SU-DHL-6 (cell line): ENCODE measurements at regions not wholly inside any gene's neighbourhood (a gene's known extent, or its start where the extent isn't known, plus 50 kb on each side); places are given as distances from the start of the nearest gene placed in this dataset.

Source experiments
- H2AFZ ChIP-seq: fragments of 200-600 bp; sonication (generic); 2 replicates; pipeline ENCODE4 v1.6.1; 2014; ENCODE audit warnings: low read depth, mild to moderate bottlenecking, moderate library complexity, mixed read lengths, antibody characterized with exemption, low read length; ENCODE audit not compliant: severe bottlenecking
- H3F3A ChIP-seq: fragments of 200-600 bp; shearing (Covaris generic); 2 replicates; pipeline ENCODE4 v1.6.0; 2016; ENCODE audit warnings: antibody characterized with exemption, mild to moderate bottlenecking; ENCODE audit not compliant: insufficient read depth
- H3K27ac ChIP-seq: fragments of 200-600 bp; sonication (generic); 2 replicates; pipeline ENCODE4 v1.5.1; 2016; ENCODE audit warnings: low read depth, mild to moderate bottlenecking, low read length, moderate library complexity, mixed read lengths
- H3K27me3 ChIP-seq: fragments of 200-600 bp; sonication (generic), shearing (Covaris generic); 2 replicates; pipeline ENCODE4 v1.6.0; 2014; ENCODE audit warnings: mild to moderate bottlenecking, low read length
- H3K36me3 ChIP-seq: fragments of 200-600 bp; sonication (generic); 2 replicates; pipeline ENCODE4 v1.6.1; 2014; ENCODE audit warnings: mild to moderate bottlenecking, low read length, mixed read lengths
- H3K4me2 ChIP-seq: fragments of 300-600, 200-600 bp; shearing (Covaris generic), sonication (generic); 2 replicates; pipeline ENCODE4 v1.6.0; 2014; ENCODE audit warnings: low read length, low read depth, mild to moderate bottlenecking; ENCODE audit not compliant: poor library complexity, severe bottlenecking
- H3K4me3 ChIP-seq: fragments of 200-600 bp; sonication (generic); 2 replicates; pipeline ENCODE4 v1.5.1; 2014; ENCODE audit warnings: antibody characterized with exemption, low read length, mild to moderate bottlenecking, mixed read lengths; ENCODE audit not compliant: insufficient read depth, poor library complexity, severe bottlenecking
- H3K79me2 ChIP-seq: fragments of 200-600 bp; sonication (generic); 2 replicates; pipeline ENCODE4 v1.6.1; 2014; ENCODE audit warnings: mild to moderate bottlenecking, low read length, moderate library complexity; ENCODE audit not compliant: insufficient read depth
- H3K9ac ChIP-seq: fragments of 200-600 bp; sonication (generic); 2 replicates; pipeline ENCODE4 v1.7.0; 2014; ENCODE audit warnings: mild to moderate bottlenecking, low read length
- H3K9me2 ChIP-seq: fragments of 200-600 bp; sonication (generic); replicated peaks from 2 replicates; pipeline ENCODE4 v1.6.1; 2014; ENCODE audit warnings: low read length; ENCODE audit not compliant: insufficient read depth
- H3K9me3 ChIP-seq: fragments of 200-600 bp; sonication (generic); 2 replicates; pipeline ENCODE4 v1.6.1; 2014; ENCODE audit warnings: low read length, mixed read lengths; ENCODE audit not compliant: insufficient read depth
- H4K20me1 ChIP-seq: fragments of 200-600 bp; sonication (generic); 2 replicates; pipeline ENCODE4 v1.6.1; 2014; ENCODE audit warnings: low read depth, mild to moderate bottlenecking, antibody characterized with exemption, low read length, moderate library complexity, mixed read lengths
- EZH2phosphoT487 ChIP-seq: fragments of 200-600 bp; sonication (generic), shearing (Covaris generic); conservative IDR thresholded peaks from 2 replicates; pipeline ENCODE4 v1.6.1; 2018; ENCODE audit warnings: mild to moderate bottlenecking, antibody characterized with exemption, low read length, moderate library complexity, mixed read lengths
- TF ChIP-seq, protein P1 (sequence below): fragments of 200-600 bp; sonication (generic); IDR thresholded peaks from one replicate; pipeline ENCODE4 v1.5.1; 2017; ENCODE audit warnings: antibody characterized with exemption, mild to moderate bottlenecking, low read length, moderate library complexity; ENCODE audit not compliant: insufficient read depth, poor library complexity, severe bottlenecking

DNA sequence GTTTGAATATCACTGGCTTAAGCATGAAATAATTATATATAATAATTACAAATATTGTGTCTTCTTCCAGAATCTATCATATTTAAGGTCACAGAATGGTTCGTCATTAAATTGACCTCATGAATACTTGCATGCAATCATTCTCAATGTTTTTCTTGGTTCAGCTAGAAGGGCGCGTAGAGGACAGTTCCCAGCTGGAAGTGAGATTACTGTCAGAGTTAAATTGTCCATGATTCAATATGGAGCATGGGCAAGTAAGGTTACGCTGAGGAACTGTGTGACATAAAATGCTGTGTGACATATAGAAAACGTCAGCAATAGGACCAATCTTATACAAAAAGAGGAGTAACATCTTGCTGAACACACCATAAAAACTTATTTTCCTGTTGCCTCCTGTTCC lies 2423.5 kb upstream of the RAG2 start:
- H3F3A ChIP-seq = no peaks in the 10 kb centered on the region
- H3K27ac ChIP-seq = no peak overlapping the region
- no peaks in the 10 kb centered on the region for H3K9me2 ChIP-seq
- H4K20me1 ChIP-seq = no peaks in the 10 kb centered on the region
- H3K9ac ChIP-seq = no peak overlapping the region
- no peaks in the 10 kb centered on the region for H3K9me3 ChIP-seq
- H3K27me3 ChIP-seq = no peaks in the 10 kb centered on the region
- H3K36me3 ChIP-seq = no peaks in the 10 kb centered on the region
- no peak for TF ChIP-seq EZH2phosphoT487
- TF ChIP-seq, protein P1, sequence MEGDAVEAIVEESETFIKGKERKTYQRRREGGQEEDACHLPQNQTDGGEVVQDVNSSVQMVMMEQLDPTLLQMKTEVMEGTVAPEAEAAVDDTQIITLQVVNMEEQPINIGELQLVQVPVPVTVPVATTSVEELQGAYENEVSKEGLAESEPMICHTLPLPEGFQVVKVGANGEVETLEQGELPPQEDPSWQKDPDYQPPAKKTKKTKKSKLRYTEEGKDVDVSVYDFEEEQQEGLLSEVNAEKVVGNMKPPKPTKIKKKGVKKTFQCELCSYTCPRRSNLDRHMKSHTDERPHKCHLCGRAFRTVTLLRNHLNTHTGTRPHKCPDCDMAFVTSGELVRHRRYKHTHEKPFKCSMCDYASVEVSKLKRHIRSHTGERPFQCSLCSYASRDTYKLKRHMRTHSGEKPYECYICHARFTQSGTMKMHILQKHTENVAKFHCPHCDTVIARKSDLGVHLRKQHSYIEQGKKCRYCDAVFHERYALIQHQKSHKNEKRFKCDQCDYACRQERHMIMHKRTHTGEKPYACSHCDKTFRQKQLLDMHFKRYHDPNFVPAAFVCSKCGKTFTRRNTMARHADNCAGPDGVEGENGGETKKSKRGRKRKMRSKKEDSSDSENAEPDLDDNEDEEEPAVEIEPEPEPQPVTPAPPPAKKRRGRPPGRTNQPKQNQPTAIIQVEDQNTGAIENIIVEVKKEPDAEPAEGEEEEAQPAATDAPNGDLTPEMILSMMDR = no peak
- no peak overlapping the region for H2AFZ ChIP-seq
- no peak overlapping the region for H3K4me3 ChIP-seq
- H3K79me2 ChIP-seq = no peaks in the 10 kb centered on the region
- H3K4me2 ChIP-seq = no peak overlapping the region

DNA sequence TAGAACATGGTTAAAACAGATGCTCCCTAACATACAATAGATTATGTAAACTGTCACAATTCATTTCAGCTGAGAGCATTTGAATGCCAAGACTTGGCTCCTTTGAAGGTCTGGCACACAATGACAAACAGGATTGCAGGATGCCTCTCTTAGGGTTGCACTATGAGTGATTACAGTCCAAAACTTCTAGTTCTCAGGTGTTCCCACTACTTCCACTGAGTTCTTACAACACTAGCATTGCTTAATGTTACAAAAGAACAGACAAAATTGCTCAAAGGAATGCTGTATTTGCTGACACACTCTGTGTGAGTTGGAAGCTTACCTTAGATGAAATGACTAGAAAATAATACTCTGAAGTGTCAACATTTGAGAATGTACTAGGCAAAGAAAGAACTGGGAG lies 2413.8 kb upstream of the RAG2 start:
- no peaks in the 10 kb centered on the region for H3K36me3 ChIP-seq
- H4K20me1 ChIP-seq = no peaks in the 10 kb centered on the region
- TF ChIP-seq EZH2phosphoT487 = no peak
- TF ChIP-seq, protein P1 = no peak
- H2AFZ ChIP-seq = no peak overlapping the region
- no peaks in the 10 kb centered on the region for H3K9me2 ChIP-seq
- H3K4me3 ChIP-seq = no peak overlapping the region
- H3K27ac ChIP-seq = no peak overlapping the region
- H3K9ac ChIP-seq = no peak overlapping the region
- no peaks in the 10 kb centered on the region for H3F3A ChIP-seq
- no peaks in the 10 kb centered on the region for H3K79me2 ChIP-seq
- no peak overlapping the region for H3K4me2 ChIP-seq
- H3K9me3 ChIP-seq = peaks cover 5% of the 10 kb centered on the region; the same call in 1 of the 2 replicates
- H3K27me3 ChIP-seq = no peaks in the 10 kb centered on the region

DNA sequence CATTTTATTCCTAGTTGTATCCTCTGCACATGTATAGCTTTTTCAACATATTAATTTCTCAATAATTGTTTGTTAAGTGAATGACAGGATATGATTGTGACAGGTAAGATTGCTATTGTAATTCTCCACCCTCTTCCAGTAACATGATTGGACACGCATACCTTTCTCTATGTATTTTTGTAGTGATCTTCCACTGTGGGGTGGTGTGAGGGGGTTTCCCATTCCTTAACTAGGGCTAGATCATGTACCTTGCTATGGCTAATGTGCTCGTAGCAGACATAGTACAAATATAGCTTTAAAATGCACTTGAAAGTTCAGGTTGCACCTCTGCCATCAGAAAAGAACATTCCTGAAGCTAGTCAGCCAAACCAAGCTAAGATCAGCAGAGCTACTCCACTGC lies 2392.8 kb upstream of the RAG2 start:
- H3K9me3 ChIP-seq = no peaks in the 10 kb centered on the region
- no peak overlapping the region for H2AFZ ChIP-seq
- no peaks in the 10 kb centered on the region for H3K27me3 ChIP-seq
- H3K27ac ChIP-seq = no peak overlapping the region
- no peaks in the 10 kb centered on the region for H3K79me2 ChIP-seq
- H3K9ac ChIP-seq = no peak overlapping the region
- H3K4me2 ChIP-seq = no peak overlapping the region
- H3K9me2 ChIP-seq = no peaks in the 10 kb centered on the region
- H3K4me3 ChIP-seq = no peak overlapping the region
- H3K36me3 ChIP-seq = no peaks in the 10 kb centered on the region
- no peaks in the 10 kb centered on the region for H3F3A ChIP-seq
- TF ChIP-seq, protein P1 = no peak
- TF ChIP-seq EZH2phosphoT487 = no peak
- H4K20me1 ChIP-seq = no peaks in the 10 kb centered on the region
